ENCODE measurements at regions not wholly inside any gene's neighbourhood (a gene's known extent, or its start where the extent isn't known, plus 50 kb on each side); places are given as distances from the start of the nearest gene placed in this dataset.
"Not testable (repeated sequence)": the region's sequence is repeated elsewhere in the genome, so short reads cannot be mapped to it uniquely, and the experiment has no call there.

GRCh38 chr3:152773633-152774032 lies 61.3 kb upstream of the P2RY1 start:
- DNase-seq (ENCODE audit: low read depth in 3 of 3) = no peak

GRCh38 chr3:152774230-152774629 lies 60.7 kb upstream of the P2RY1 start:
- DNase-seq (ENCODE audit: low read depth in 3 of 3) = not testable (repeated sequence)

- DNase-seq (ENCODE audit: low read depth in 3 of 3) = no peak
These were observed 56.9 kb upstream of the P2RY1 start for GRCh38 chr3:152778022-152778421.

GRCh38 chr3:152779653-152780052 lies 55.3 kb upstream of the P2RY1 start:
- no peak for DNase-seq (ENCODE audit: low read depth in 3 of 3)

GRCh38 chr3:152780553-152780952 lies 54.4 kb upstream of the P2RY1 start:
- DNase-seq (ENCODE audit: low read depth in 3 of 3) = no peak

GRCh38 chr3:152785051-152785450 lies 49.9 kb upstream of the P2RY1 start:
- no peak for DNase-seq (ENCODE audit: low read depth in 3 of 3)

All from stimulated activated CD4-positive, alpha-beta T cell treated with anti-CD3 and anti-CD28 coated beads, TNF-alpha, amount 100 ng/mL, for 48 hours (primary cell).